ENCODE measurements at regions not wholly inside any gene's neighbourhood (a gene's known extent, or its start where the extent isn't known, plus 50 kb on each side); places are given as distances from the start of the nearest gene placed in this dataset.
"Not testable (repeated sequence)": the region's sequence is repeated elsewhere in the genome, so short reads cannot be mapped to it uniquely, and the experiment has no call there.

- not testable (repeated sequence) for DNase-seq (ENCODE audit: low read depth in 2 of 2)
Measured at GRCh38 chr18:15026041-15026440, 278.1 kb downstream of the ANKRD30B start.

GRCh38 chr18:15028037-15028436, 280.1 kb downstream of the ANKRD30B start:
- not testable (repeated sequence) for DNase-seq (ENCODE audit: low read depth in 2 of 2)

DNA sequence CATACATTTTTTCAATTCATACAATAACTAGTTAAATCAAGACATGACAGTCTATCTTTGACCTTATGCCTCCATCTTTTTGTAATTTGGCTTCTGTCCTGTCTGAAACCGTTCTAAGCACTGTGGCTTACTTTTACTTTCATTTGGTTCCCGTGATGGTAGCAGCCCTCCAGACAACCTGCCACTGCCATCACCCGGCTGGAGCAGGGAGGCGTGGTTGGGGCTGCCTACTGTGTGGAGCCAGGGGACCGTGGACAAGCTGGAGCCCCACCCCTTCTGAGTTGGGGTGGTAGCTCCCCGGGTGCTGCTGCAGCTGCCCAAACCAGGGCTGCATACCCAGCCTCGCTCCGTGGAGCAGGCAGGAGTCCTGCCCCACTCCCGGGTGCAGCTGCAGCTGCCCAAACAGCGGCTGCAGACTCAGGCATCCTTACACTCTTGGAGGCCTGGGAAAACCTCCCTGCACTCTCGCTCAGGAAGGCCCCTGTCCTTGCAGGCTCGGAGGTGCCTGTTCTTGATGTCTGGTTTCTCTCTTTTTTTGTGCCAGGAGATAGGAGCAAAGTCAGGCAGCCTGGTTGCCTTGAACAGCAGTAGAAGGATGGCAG, 312.4 kb downstream of the ANKRD30B start:
- DNase-seq (ENCODE audit: low read depth in 2 of 2): not testable (repeated sequence)

GRCh38 chr18:15061289-15061896, 313.4 kb downstream of the ANKRD30B start:
- not testable (repeated sequence) for DNase-seq (ENCODE audit: low read depth in 2 of 2)

- not testable (repeated sequence) for DNase-seq (ENCODE audit: low read depth in 2 of 2)
Measured at GRCh38 chr18:15066434-15066833, 318.5 kb downstream of the ANKRD30B start.

- DNase-seq (ENCODE audit: low read depth in 2 of 2): not testable (repeated sequence)
Measured at GRCh38 chr18:15071311-15071710, 323.3 kb downstream of the ANKRD30B start.
